ENCODE measurements at regions not wholly inside any gene's neighbourhood (a gene's known extent, or its start where the extent isn't known, plus 50 kb on each side); places are given as distances from the start of the nearest gene placed in this dataset.
"Not testable (repeated sequence)": the region's sequence is repeated elsewhere in the genome, so short reads cannot be mapped to it uniquely, and the experiment has no call there.

DNA sequence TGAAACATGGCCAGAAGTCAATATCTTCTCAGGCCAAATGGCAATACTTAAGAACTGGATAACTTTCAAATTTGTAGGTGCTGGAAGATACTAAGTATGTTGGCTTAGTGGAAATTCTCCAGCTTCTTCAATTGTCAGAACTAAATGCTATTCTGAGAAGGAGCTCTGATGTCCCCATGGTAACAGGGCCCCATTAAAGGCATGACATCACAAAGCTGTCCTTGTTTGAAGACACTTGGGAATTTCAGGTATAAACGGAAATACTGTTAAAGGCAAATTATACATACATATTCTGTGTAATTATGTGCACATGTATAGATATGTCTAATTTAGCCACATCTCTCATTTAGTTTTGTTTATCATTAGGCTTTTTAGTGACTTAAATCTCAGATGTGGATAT, 210.0 kb upstream of the SEL1L start:
- no peak for TF ChIP-seq POLR2A (IDR thresholded peaks at IDR 0.05; ENCODE audit: low read depth, low read length)
- FAIRE-seq (no peak), DNase-seq (ENCODE audit: insufficient read length, low spot score) (no peak)

DNA sequence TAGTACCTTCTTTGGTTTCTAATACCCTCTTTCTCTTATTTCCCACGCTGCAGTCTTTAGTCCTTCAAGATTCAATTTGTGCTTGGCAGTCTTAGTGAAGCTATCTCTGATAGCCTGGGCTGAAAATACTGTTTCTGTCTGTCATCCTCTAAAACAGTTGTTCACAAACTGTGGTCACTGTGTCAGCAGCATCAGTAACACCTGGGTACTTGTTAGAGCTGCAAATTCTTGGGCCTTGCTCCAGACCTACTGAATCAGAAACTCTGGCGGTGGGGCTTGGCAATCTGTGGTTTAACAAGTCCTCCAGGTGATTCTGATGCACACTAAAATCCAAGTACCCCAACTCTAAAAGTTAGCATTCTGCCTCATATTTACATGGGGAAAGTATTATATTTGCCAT, 217.5 kb upstream of the SEL1L start:
- DNase-seq (ENCODE audit: insufficient read length, low spot score) (no peak), FAIRE-seq (no peak)
- TF ChIP-seq POLR2A (IDR thresholded peaks at IDR 0.05; ENCODE audit: low read depth, low read length), result no peak

GRCh38 chr14:81759541-81759940, 225.9 kb upstream of the SEL1L start:
- no peak for TF ChIP-seq POLR2A (IDR thresholded peaks at IDR 0.05; ENCODE audit: low read depth, low read length)
- FAIRE-seq, result no peak
- DNase-seq (ENCODE audit: insufficient read length, low spot score), result no peak

- no peak for DNase-seq (ENCODE audit: insufficient read length, low spot score)
- FAIRE-seq, result no peak
- TF ChIP-seq POLR2A (IDR thresholded peaks at IDR 0.05; ENCODE audit: low read depth, low read length), result no peak
These were observed 232.1 kb upstream of the SEL1L start for GRCh38 chr14:81765651-81766275.

- TF ChIP-seq POLR2A (IDR thresholded peaks at IDR 0.05; ENCODE audit: low read depth, low read length), result no peak
- DNase-seq (ENCODE audit: insufficient read length, low spot score), result no peak
- FAIRE-seq, result no peak
These were observed 232.8 kb upstream of the SEL1L start for GRCh38 chr14:81766321-81766915.

GRCh38 chr14:81767266-81767995, 233.8 kb upstream of the SEL1L start:
- DNase-seq (ENCODE audit: insufficient read length, low spot score) (no peak), FAIRE-seq (no peak)
- TF ChIP-seq POLR2A (IDR thresholded peaks at IDR 0.05; ENCODE audit: low read depth, low read length), result no peak

DNA sequence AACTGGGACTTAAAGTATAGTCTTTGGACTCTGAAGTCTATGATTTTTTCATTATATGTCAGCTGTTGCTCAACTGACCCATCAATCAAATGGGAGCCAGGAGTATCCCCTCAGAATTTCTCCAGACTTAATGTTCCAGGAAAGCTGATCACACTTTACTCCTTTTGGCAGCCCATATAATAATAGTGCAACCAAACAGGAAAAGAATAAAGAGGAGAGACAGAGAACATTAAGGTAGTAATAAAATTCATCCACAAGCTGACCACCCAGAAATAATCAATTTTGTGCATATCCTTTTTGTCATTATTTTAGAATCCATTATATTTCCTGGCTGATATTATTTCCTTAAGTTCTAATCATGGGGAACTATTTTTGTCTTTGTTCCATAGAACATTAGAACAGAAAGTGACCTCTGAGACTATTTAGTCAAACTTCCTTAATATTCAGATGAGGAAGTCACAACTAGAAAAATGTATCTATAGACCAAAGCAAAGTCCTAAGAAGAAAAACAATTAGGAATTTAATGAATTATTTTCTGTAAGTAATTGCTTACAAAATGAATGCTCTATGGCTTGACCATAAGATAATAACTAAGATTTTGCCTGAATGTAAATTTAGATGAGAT, 238.1 kb upstream of the SEL1L start:
- FAIRE-seq (no peak), DNase-seq (ENCODE audit: insufficient read length, low spot score) (no peak)
- TF ChIP-seq POLR2A (IDR thresholded peaks at IDR 0.05; ENCODE audit: low read depth, low read length), result no peak

GRCh38 chr14:81772381-81772780, 238.7 kb upstream of the SEL1L start:
- TF ChIP-seq POLR2A (IDR thresholded peaks at IDR 0.05; ENCODE audit: low read depth, low read length), result no peak
- no peak for FAIRE-seq

DNA sequence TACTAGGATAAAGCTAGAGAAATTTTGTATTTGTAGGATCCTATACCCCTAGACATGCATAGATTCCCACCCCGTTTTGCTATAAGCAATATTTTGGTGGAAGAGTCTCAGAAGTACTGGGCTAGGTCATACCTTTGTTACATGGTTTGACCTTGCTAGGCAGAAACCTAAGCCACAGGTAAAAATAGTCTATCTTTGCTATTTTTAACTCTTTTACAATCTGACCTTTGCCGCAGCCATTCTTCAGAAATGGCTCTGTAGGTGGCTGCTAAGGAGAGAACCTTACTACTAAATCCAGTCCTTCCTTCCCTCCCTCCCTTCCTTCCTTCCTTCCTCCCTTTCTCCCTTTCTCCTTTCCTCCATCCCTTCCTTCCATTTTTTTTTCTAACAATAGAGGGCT, 242.9 kb upstream of the SEL1L start:
- no peak for TF ChIP-seq POLR2A (IDR thresholded peaks at IDR 0.05; ENCODE audit: low read depth, low read length)
- FAIRE-seq, result no peak
- DNase-seq (ENCODE audit: insufficient read length, low spot score), result no peak

More at GRCh38 chr14:81772381-81772780, 238.7 kb upstream of the SEL1L start:
- no peak for DNase-seq (ENCODE audit: insufficient read length, low spot score)

DNA sequence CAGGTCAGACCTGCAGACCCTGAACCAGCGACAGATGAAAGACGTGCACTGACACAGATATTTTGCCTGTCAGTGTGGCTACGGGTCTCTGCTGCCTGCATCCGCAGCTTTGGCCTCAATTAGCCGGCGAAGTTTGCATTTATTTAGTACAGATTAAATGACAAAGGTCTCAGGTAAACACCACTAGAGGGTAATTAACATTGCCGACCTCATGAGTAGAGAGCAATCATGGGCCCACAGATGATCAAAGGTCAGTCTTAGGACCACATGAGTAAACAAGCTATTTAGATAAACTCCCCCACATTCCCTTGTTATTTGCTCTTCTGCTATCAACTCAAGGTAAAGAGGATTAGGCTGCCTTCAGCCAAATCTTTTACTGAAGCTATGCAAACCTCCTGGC, 248.1 kb upstream of the SEL1L start:
- DNase-seq (ENCODE audit: insufficient read length, low spot score), result not testable (repeated sequence)

DNA sequence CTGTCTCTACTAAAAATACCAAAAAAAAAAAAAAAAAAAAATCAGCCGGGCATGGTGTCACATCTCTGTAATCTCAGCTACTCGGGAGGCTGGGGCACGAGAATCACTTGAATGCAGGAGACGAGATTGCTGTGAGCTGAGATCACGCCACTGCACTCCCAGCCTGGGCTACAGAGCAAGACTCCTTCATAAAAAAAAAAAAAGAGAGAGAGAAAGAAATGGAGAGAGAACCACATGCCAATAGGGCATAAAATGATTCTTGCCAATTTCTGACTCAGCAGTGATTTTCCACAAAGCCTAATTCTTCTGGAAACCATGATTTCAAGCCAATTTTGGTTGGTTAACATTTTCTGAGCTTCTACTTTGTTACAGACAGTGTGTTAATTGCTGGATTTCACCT, 250.4 kb upstream of the SEL1L start:
- FAIRE-seq (no peak), DNase-seq (ENCODE audit: insufficient read length, low spot score) (no peak)
- no peak for TF ChIP-seq POLR2A (IDR thresholded peaks at IDR 0.05; ENCODE audit: low read depth, low read length)

More for the DNA sequence above, 248.1 kb upstream of the SEL1L start:
- not testable (repeated sequence) for FAIRE-seq

DNA sequence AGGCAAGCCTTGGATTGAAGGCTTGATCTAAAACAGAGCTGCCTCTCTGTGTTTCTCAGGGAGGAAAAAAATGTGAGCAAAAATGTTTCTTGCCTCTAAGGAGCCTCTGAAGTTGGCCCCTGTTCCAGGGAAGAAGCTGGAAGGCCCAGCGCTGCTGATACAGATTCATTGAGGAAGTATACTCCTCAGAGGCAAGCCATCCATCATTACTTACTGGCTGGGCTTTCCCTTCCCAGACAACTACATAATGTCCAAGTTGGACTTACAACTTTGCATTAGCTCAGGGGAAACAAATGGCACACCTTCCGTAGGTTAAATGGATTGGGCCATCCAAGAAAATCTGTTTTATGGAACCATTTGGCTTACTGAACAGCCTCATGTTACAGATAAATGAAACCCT, 263.7 kb upstream of the SEL1L start:
- no peak for FAIRE-seq
- no peak for TF ChIP-seq POLR2A (IDR thresholded peaks at IDR 0.05; ENCODE audit: low read depth, low read length)
- no peak for DNase-seq (ENCODE audit: insufficient read length, low spot score)

DNA sequence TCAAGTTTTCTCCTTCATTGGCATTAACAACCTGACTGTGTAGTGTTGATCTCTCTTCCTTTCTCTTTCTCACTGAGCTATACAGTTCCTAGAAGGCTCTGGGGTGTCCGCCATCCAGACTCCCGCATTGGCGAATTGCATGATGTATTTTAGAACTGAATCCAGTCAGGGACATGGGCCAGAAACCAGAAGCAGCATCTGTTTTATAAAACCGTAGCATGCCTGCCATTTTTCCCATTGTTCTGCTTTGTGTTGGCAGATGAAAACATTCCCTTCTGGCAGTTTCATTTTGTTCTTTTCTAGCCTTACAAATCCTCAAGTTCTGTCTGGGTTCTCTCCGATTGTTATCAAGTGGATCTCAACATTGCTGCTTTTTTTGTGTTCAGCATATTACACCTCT, 268.3 kb upstream of the SEL1L start:
- no peak for FAIRE-seq
- no peak for DNase-seq (ENCODE audit: insufficient read length, low spot score)
- no peak for TF ChIP-seq POLR2A (IDR thresholded peaks at IDR 0.05; ENCODE audit: low read depth, low read length)

DNA sequence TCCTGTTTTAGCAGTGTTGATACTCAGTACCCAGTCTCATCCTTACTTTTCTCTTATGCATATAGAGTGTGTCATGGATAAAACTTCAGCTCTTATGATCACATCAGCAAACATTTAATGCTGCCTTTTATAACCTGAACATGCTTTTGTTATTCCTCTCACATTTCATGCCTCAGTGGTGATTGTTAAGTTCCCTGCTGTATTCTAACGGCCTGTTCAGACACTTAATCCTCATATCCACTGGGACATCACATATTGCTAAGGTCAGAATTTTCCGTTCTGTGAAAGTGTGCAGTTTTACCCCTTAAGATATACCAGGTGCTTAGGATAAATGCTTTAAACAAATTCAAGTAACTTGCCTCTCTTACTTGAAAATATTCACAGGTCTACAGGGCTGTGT, 268.7 kb upstream of the SEL1L start:
- no peak for TF ChIP-seq POLR2A (IDR thresholded peaks at IDR 0.05; ENCODE audit: low read depth, low read length)
- DNase-seq (ENCODE audit: insufficient read length, low spot score) (no peak), FAIRE-seq (no peak)

Data from H54 (cell line).